Activated CD4-positive, alpha-beta T cell treated with anti-CD3 and anti-CD28 coated beads, Interleukin-2, amount 10 ng/mL, durations not matched to agents 7 days and 5 days (primary cell): ENCODE measurements at regions not wholly inside any gene's neighbourhood (a gene's known extent, or its start where the extent isn't known, plus 50 kb on each side); places are given as distances from the start of the nearest gene placed in this dataset.
A peak's percentile ranks its signal among the peaks of the same experiment; 100 is the strongest.
"Not testable (repeated sequence)": the region's sequence is repeated elsewhere in the genome, so short reads cannot be mapped to it uniquely, and the experiment has no call there.

Experiments
- CTCF ChIA-PET: fragments of 350-600 bp; sonication (Branson Sonifier 250); formaldehyde crosslinking; loops from one replicate; lab custom pipeline; 2021; ENCODE audit warnings: antibody characterized with exemption; lab: Charles Lee
- POLR2A ChIA-PET: fragments of 350-600 bp; sonication (Branson Sonifier 250); formaldehyde crosslinking; loops from one replicate; lab custom pipeline; 2021; ENCODE audit warnings: antibody characterized with exemption; lab: Charles Lee
- DNase-seq: peaks from one replicate; pipeline ENCODE4 v3.0.0-alpha.2; 2020
- H3K27ac Mint-ChIP-seq: one replicate; pipeline ENCODE4 v1.8.0; 2021; ENCODE audit warnings: mild to moderate bottlenecking, moderate library complexity, mixed read lengths
- H3K27me3 Mint-ChIP-seq: one replicate; pipeline ENCODE4 v1.8.0; 2021; ENCODE audit warnings: mixed read lengths
- H3K36me3 Mint-ChIP-seq: one replicate; pipeline ENCODE4 v1.8.0; 2021; ENCODE audit warnings: low read depth, mixed read lengths
- H3K4me1 Mint-ChIP-seq: one replicate; pipeline ENCODE4 v1.8.0; 2021; ENCODE audit warnings: mixed read lengths
- H3K4me3 Mint-ChIP-seq: one replicate; pipeline ENCODE4 v1.8.0; 2021; ENCODE audit warnings: mild to moderate bottlenecking, moderate library complexity, mixed read lengths
- H3K9me3 Mint-ChIP-seq: one replicate; pipeline ENCODE4 v1.8.0; 2021; ENCODE audit warnings: mixed read lengths

- CTCF ChIA-PET = interaction anchor here (1.0 kb wide), 1 partner anchor 11 kb away, joined by 3 read pairs; no protein-coding TSS in a partner anchor
- no peak overlapping the region for H3K27ac Mint-ChIP-seq
- H3K9me3 Mint-ChIP-seq = no peaks in the 10 kb centered on the region
- no peak overlapping the region for H3K4me3 Mint-ChIP-seq
- no peaks in the 10 kb centered on the region for H3K36me3 Mint-ChIP-seq
- no peak for DNase-seq
- no peaks in the 10 kb centered on the region for H3K4me1 Mint-ChIP-seq
- POLR2A ChIA-PET = no interaction called here
- no peaks in the 10 kb centered on the region for H3K27me3 Mint-ChIP-seq
Observed at GRCh38 chr13:111420113-111420876, 99.9 kb downstream of the TEX29 start.

GRCh38 chr13:111421216-111421615 lies 100.8 kb downstream of the TEX29 start:
- Mint-ChIP-seq H3K27me3 (no peaks in the 10 kb centered on the region), H3K4me3 (no peak overlapping the region), H3K9me3 (no peaks in the 10 kb centered on the region), H3K36me3 (no peaks in the 10 kb centered on the region), H3K27ac (no peak overlapping the region), H3K4me1 (no peaks in the 10 kb centered on the region)
- ChIA-PET CTCF (no interaction called here), POLR2A (no interaction called here)
- DNase-seq = no peak

GRCh38 chr13:111422348-111422747 lies 101.9 kb downstream of the TEX29 start:
- Mint-ChIP-seq H3K9me3 (no peaks in the 10 kb centered on the region), H3K36me3 (no peaks in the 10 kb centered on the region), H3K27me3 (no peaks in the 10 kb centered on the region), H3K4me1 (no peaks in the 10 kb centered on the region), H3K27ac (no peak overlapping the region), H3K4me3 (no peak overlapping the region)
- ChIA-PET POLR2A (no interaction called here), CTCF (no interaction called here)
- no peak for DNase-seq

GRCh38 chr13:111423168-111423785 lies 102.8 kb downstream of the TEX29 start:
- no peaks in the 10 kb centered on the region for H3K36me3 Mint-ChIP-seq
- POLR2A ChIA-PET = no interaction called here
- no peak overlapping the region for H3K27ac Mint-ChIP-seq

GRCh38 chr13:111424134-111424533 lies 103.7 kb downstream of the TEX29 start:
- H3K4me1 Mint-ChIP-seq = no peaks in the 10 kb centered on the region
- CTCF ChIA-PET = no interaction called here
- no peaks in the 10 kb centered on the region for H3K9me3 Mint-ChIP-seq
- H3K27ac Mint-ChIP-seq = no peak overlapping the region
- H3K4me3 Mint-ChIP-seq = no peak overlapping the region
- POLR2A ChIA-PET = no interaction called here
- no peaks in the 10 kb centered on the region for H3K36me3 Mint-ChIP-seq
- no peak for DNase-seq
- H3K27me3 Mint-ChIP-seq = no peaks in the 10 kb centered on the region

More at GRCh38 chr13:111423168-111423785, 102.8 kb downstream of the TEX29 start:
- no peak overlapping the region for H3K4me3 Mint-ChIP-seq
- no peaks in the 10 kb centered on the region for H3K27me3 Mint-ChIP-seq
- DNase-seq = no peak
- CTCF ChIA-PET = no interaction called here
- no peaks in the 10 kb centered on the region for H3K9me3 Mint-ChIP-seq
- H3K4me1 Mint-ChIP-seq = no peaks in the 10 kb centered on the region

- Mint-ChIP-seq H3K27me3 (no peaks in the 10 kb centered on the region), H3K9me3 (no peaks in the 10 kb centered on the region), H3K4me1 (no peaks in the 10 kb centered on the region), H3K27ac (no peak overlapping the region), H3K4me3 (no peak overlapping the region), H3K36me3 (no peaks in the 10 kb centered on the region)
- ChIA-PET CTCF (no interaction called here), POLR2A (no interaction called here)
- no peak for DNase-seq
Observed at GRCh38 chr13:111425326-111425725, 104.9 kb downstream of the TEX29 start.

- CTCF ChIA-PET = interaction anchor here (1.3 kb wide), 1 partner anchor 34 kb away, joined by 3 read pairs; no protein-coding TSS in a partner anchor
- no peak overlapping the region for H3K4me3 Mint-ChIP-seq
- no peaks in the 10 kb centered on the region for H3K9me3 Mint-ChIP-seq
- H3K4me1 Mint-ChIP-seq = no peaks in the 10 kb centered on the region
- no peaks in the 10 kb centered on the region for H3K36me3 Mint-ChIP-seq
- POLR2A ChIA-PET = no interaction called here
- H3K27me3 Mint-ChIP-seq = peaks cover 15% of the 10 kb centered on the region
- H3K27ac Mint-ChIP-seq = no peak overlapping the region
- DNase-seq = peak; percentile 52
Observed at GRCh38 chr13:111429064-111429558, 108.7 kb downstream of the TEX29 start.

GRCh38 chr13:111431206-111431605 lies 110.8 kb downstream of the TEX29 start:
- Mint-ChIP-seq H3K27ac (no peak overlapping the region), H3K4me1 (no peaks in the 10 kb centered on the region), H3K9me3 (no peaks in the 10 kb centered on the region), H3K4me3 (no peak overlapping the region), H3K27me3 (peaks cover 15% of the 10 kb centered on the region), H3K36me3 (no peaks in the 10 kb centered on the region)
- no peak for DNase-seq
- POLR2A ChIA-PET = no interaction called here
- CTCF ChIA-PET = no interaction called here

- POLR2A ChIA-PET = no interaction called here
- Mint-ChIP-seq H3K27ac (no peak overlapping the region), H3K4me3 (no peak overlapping the region), H3K36me3 (no peaks in the 10 kb centered on the region), H3K9me3 (no peaks in the 10 kb centered on the region), H3K4me1 (no peaks in the 10 kb centered on the region), H3K27me3 (peaks cover 15% of the 10 kb centered on the region)
- DNase-seq = no peak
- CTCF ChIA-PET = no interaction called here
Observed at GRCh38 chr13:111434578-111435159, 114.2 kb downstream of the TEX29 start.

- H3K9me3 Mint-ChIP-seq = no peaks in the 10 kb centered on the region
- no peaks in the 10 kb centered on the region for H3K4me1 Mint-ChIP-seq
- H3K4me3 Mint-ChIP-seq = no peak overlapping the region
- no peak overlapping the region for H3K27ac Mint-ChIP-seq
- peaks cover 8% of the 10 kb centered on the region for H3K27me3 Mint-ChIP-seq
- H3K36me3 Mint-ChIP-seq = no peaks in the 10 kb centered on the region
- DNase-seq = no peak
- CTCF ChIA-PET = no interaction called here
- POLR2A ChIA-PET = no interaction called here
Observed at GRCh38 chr13:111436446-111436845, 116.0 kb downstream of the TEX29 start.

- Mint-ChIP-seq H3K36me3 (no peaks in the 10 kb centered on the region), H3K4me3 (no peak overlapping the region), H3K27me3 (peaks cover 4% of the 10 kb centered on the region), H3K9me3 (no peaks in the 10 kb centered on the region), H3K27ac (no peak overlapping the region), H3K4me1 (no peaks in the 10 kb centered on the region)
- POLR2A ChIA-PET = no interaction called here
- CTCF ChIA-PET = no interaction called here
- no peak for DNase-seq
Observed at GRCh38 chr13:111437417-111437816, 117.0 kb downstream of the TEX29 start.

- Mint-ChIP-seq H3K36me3 (no peaks in the 10 kb centered on the region), H3K9me3 (no peaks in the 10 kb centered on the region), H3K4me3 (no peak overlapping the region), H3K27me3 (peaks cover 3% of the 10 kb centered on the region), H3K4me1 (no peaks in the 10 kb centered on the region), H3K27ac (no peak overlapping the region)
- no peak for DNase-seq
- CTCF ChIA-PET = no interaction called here
- POLR2A ChIA-PET = no interaction called here
Observed at GRCh38 chr13:111437856-111438547, 117.6 kb downstream of the TEX29 start.

- CTCF ChIA-PET = interaction anchor here (0.5 kb wide), 1 partner anchor 593 kb away, joined by 6 read pairs; no protein-coding TSS in a partner anchor
Observed at GRCh38 chr13:111440492-111440891, 120.0 kb downstream of the TEX29 start.

More at GRCh38 chr13:111440492-111440891, 120.0 kb downstream of the TEX29 start:
- H3K4me3 Mint-ChIP-seq, H3K4me1 Mint-ChIP-seq, DNase-seq, POLR2A ChIA-PET, H3K27ac Mint-ChIP-seq, H3K9me3 Mint-ChIP-seq, H3K36me3 Mint-ChIP-seq, H3K27me3 Mint-ChIP-seq: not testable (repeated sequence)
